ENCODE measurements at regions not wholly inside any gene's neighbourhood (a gene's known extent, or its start where the extent isn't known, plus 50 kb on each side); places are given as distances from the start of the nearest gene placed in this dataset.
"Not testable (repeated sequence)": the region's sequence is repeated elsewhere in the genome, so short reads cannot be mapped to it uniquely, and the experiment has no call there.

GRCh38 chr2:111668274-111668616 lies 215.7 kb downstream of the ANAPC1 start:
- no peak for DNase-seq (ENCODE audit: low read depth)

DNA sequence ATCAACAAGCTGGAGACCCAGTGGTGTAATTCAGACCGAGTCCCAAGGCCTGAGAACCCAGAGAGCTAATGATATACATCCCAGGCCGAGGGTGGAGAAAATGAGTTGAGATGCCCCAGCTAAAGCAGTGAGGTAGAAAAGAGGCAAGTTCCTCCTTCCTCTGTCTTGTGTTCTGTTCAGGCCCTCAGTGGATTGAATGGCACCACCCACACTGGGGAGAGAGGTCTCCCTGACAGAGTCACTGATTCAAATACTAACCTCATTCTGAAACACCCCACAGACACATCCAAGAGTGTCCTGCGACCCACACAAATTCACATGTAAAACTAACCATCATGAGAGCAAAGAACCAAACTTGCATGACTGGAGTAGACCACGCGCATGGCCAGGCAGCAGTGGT lies 215.3 kb downstream of the ANAPC1 start:
- no peak for DNase-seq (ENCODE audit: low read depth)

- DNase-seq (ENCODE audit: low read depth): no peak
Measured at GRCh38 chr2:111669928-111670695, 213.9 kb downstream of the ANAPC1 start.

DNA sequence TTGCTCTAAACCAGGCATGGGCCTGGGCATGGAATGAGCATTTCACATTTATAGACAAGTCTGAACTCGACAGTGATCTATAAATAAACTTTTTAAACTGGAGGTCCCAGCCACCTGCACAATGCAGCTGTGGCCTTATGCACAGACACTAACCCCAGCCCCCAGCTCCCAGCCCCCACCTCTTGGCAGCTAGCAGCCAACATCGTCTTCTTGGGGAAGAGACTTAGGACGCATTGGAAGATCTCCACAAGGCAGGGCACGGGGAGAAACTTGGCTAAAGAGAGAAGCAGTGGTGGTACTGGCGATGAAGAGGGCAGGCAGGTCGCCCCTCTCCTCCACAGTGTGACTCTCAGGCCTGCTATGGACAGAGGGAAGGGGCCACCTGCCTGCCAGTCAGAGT lies 213.2 kb downstream of the ANAPC1 start:
- DNase-seq (ENCODE audit: low read depth): no peak

DNA sequence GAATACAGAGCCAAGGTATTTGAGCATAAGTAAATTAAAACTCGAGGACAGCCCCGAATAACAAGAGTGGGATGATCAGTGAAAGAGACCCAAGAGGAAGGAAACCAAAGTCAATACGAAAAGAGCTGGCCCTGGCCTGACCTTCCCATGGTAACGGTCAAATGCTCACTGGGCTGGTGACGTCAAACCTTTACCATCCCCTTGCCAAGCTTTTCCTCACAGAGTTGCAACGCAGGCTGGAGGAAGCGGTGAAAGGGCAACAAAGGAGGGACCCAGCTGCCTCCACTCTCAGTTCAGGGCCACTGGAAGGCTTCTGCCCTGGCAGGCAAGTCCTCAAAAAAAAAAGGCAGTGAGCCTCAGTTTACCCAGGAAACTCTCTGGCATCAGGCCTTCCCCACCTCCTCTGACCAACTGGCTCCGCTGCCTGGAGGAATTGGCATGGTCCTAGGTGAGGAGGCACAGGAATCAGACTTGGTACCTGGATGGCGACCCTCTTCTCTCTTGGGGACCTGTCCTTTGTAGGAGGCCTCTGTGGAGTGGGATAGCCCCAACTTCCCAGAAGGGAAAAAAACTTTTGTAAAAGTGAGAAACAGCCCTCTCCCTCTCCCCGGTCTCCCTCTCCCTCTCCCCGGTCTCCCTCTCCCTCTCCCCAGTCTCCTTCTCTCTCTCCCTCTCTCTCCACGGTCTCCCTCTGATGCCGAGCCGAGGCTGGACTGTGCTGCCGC lies 212.4 kb downstream of the ANAPC1 start:
- no peak for DNase-seq (ENCODE audit: low read depth)

DNA sequence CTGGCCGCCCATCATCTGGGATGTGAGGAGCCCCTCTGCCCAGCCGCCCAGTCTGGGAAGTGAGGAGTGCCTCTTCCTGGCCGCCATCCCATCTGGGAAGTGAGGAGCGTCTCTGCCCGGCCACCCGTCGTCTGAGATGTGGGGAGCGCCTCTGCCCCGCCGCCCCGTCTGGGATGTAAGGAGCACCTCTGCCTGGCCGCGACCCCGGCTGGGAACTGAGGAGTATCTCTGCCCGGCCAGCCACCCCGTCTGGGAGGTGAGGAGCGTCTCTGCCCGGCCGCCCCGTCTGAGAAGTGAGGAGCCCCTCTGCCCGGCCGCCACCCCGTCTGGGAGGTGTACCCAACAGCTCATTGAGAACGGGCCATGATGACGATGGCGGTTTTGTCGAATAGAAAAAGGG lies 211.4 kb downstream of the ANAPC1 start:
- not testable (repeated sequence) for DNase-seq (ENCODE audit: low read depth)

DNA sequence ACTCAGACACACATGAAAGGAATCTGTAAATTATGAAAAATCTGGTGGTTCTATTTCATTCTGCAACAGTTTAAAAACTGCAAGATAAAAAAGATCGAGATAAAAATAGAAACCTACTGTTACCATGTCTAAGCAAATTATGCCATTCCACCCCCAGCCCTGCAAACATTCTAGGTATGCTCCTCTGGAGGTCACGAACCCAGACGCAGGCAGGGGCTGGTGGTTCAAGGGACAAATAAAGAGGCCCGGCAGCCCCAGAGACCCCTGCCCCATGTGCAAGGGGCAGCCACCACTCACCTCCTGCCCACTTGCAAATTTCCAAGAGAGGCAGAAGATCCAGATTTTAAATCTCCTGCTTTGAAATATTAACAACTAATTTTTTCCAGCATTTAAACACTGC lies 210.5 kb downstream of the ANAPC1 start:
- no peak for DNase-seq (ENCODE audit: low read depth)

- no peak for DNase-seq (ENCODE audit: low read depth)
Measured at GRCh38 chr2:111675419-111676194, 208.4 kb downstream of the ANAPC1 start.

- no peak for DNase-seq (ENCODE audit: low read depth)
Measured at GRCh38 chr2:111676291-111676822, 207.6 kb downstream of the ANAPC1 start.

- DNase-seq (ENCODE audit: low read depth): no peak
Measured at GRCh38 chr2:111678161-111678560, 205.8 kb downstream of the ANAPC1 start.

DNA sequence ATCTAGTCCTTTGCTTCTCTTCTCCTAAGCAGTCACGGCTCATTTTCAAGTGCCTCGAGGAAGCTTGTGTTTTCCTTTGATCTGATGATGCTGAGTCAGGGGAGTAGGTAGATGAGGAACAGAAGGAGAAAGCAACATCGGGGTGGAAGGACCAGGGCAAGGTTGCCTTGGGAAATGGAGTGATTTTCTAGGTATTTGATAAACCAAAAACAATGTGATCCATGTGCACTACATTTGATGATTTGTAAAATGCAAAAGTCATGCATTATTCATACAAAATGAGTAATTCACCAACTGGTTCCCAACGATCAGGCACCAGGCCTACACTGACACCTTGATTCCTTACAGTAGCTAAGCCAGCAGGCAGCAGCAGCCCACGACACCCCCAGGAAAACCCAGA lies 205.3 kb downstream of the ANAPC1 start:
- DNase-seq (ENCODE audit: low read depth): no peak

- DNase-seq (ENCODE audit: low read depth): no peak
Measured at GRCh38 chr2:111679202-111679601, 204.8 kb downstream of the ANAPC1 start.

DNA sequence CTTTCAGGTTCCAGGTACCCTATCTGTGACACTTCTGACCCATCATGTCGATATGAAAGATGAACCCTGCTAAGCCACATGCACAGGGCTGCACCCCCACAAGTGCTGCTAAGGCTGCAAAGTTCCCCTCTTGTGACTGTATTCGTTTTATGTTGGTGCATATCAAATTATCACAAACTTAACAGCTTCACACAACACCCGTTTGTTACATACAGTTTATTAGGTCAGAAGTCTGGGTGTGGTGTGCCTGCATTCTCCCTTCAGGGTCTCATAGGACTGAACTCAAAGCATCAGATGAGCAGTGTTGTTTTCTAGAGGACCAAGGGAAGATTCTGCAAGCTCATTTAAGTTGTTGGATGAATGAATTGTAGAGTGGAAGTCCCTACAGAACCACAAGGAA lies 199.4 kb downstream of the ANAPC1 start:
- DNase-seq (ENCODE audit: low read depth): no peak

- DNase-seq (ENCODE audit: low read depth): no peak
Measured at GRCh38 chr2:111685342-111685741, 198.7 kb downstream of the ANAPC1 start.

DNA sequence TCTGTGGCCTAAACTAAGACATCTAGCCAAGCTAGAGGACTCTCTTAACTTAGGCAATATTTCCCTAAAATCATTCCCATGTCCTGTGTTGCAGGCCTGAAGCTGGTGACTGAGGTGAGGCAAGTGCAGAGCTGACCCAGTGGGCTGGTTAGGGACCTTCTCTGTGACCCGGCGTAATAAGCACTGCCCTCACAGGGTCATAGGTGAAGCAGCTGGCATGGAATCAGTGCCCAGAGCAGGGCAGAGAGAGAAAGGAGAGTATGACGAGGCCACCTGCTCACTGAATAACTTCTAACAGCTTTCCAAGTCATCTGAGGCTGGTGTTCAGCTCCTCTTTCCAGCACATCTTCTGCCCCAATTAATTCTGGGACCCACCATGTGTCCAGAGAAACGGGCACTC lies 197.0 kb downstream of the ANAPC1 start:
- no peak for DNase-seq (ENCODE audit: low read depth)

DNA sequence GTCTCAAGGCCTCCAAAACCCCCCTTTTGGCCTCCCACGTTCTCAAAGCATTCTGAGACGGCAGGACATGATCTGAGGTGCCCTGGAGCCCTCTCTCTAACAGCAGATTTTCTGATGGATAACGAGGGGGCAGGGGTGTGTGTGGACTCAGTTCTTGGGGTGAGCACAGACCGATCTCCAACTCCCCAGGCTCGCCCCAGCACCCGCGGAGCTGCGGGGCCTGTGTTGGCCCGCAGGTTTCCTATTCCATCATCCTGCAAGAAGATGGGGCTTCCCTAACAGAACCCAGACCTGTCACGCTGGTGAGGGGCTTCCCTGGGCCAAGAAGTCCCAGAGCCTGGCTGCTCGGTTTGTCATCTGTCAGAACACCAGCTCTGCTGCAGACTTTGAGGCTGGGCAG lies 196.1 kb downstream of the ANAPC1 start:
- DNase-seq (ENCODE audit: low read depth): no peak

DNA sequence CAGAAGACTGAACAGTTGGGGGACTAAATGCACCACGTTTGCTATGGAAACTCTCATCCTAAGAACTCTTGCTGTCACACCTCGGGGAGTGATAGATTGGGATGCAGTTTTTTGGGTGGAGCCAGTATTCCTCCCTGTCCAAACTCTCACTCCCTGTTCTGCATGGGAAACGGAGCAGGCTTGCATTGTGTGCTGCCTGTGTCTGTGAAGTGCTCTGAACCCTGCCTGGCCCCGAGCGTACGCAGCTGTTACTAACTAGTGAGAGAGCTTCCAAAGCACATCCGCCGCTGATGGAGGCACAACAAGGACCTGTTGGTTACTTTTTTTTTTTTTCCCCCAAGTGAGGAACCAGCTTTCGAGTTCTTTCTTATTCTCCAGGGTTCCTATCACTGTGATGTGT lies 195.5 kb downstream of the ANAPC1 start:
- DNase-seq (ENCODE audit: low read depth): no peak

- DNase-seq (ENCODE audit: low read depth): no peak
Measured at GRCh38 chr2:111689174-111689573, 194.8 kb downstream of the ANAPC1 start.

DNA sequence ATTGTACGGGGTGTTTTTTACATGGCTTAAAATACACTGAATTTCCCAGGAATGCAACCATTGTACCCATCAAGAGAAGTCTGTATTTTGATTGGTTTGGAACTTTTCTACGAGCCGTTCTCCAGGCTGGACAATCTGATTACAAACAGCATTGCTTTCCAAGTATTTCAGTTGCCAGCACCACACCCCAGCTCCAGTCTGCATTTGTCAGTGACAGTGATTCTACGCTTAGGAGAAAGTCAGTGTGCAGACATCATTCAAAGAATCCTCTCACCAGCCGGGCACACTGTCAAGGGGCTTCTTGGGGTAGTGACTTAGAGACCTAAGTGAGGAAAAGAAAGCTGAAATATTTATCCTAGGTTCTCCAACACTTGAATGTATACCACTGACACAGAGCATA lies 194.1 kb downstream of the ANAPC1 start:
- no peak for DNase-seq (ENCODE audit: low read depth)

DNA sequence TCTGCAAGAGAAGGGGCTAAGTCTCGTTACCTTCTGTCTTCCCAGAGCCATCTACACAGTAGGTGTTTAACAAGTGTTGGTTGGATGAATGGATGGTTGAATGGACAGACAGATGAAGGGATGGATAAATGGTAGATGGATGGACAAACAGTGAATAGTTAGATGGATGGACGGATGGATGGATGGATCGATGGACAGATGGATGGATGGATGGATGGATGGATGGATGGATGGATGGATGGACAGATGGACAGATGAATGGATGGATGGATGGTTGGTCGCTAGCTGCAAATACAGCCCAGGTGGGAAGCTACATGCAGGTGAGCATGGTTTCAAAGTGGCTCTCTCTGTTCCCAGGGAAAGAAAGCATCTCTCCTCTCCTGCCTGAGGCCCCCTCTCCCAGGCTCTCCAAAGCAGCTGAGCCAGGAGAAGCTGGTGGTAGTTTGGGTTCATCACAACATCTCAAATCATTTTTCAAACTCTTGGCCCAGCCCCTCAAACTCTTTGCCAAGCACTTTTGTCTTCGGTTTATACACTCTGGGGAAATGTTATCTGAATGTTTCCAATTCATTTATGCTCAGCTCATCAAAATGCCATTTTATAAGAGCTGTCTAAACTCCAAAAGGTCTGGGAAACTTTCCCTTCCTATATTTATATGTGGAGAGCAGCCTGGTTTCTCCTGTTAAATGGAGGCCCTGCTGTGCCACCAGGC lies 192.7 kb downstream of the ANAPC1 start:
- DNase-seq (ENCODE audit: low read depth): no peak

- DNase-seq (ENCODE audit: low read depth): no peak
Measured at GRCh38 chr2:111692311-111692710, 191.7 kb downstream of the ANAPC1 start.

GRCh38 chr2:111694700-111695101 lies 189.3 kb downstream of the ANAPC1 start:
- no peak for DNase-seq (ENCODE audit: low read depth)
